Breast epithelium (tissue), 3 donors: ENCODE measurements at regions not wholly inside any gene's neighbourhood (a gene's known extent, or its start where the extent isn't known, plus 50 kb on each side); places are given as distances from the start of the nearest gene placed in this dataset.

ENCODE experiments used
- CTCF ChIP-seq, 3 donors: fragments of 450-650 bp; IDR thresholded peaks; one replicate each; pipeline ENCODE4 v1.5.1; 2016 to 2017; ENCODE audit warnings: antibody characterized with exemption in 3 of 3, mild to moderate bottlenecking in 3 of 3, moderate library complexity in 3 of 3
- POLR2A ChIP-seq: fragments of 450-650 bp; IDR thresholded peaks from one replicate; pipeline ENCODE4 v1.6.1; 2016; ENCODE audit warnings: antibody characterized with exemption, mild to moderate bottlenecking, moderate library complexity

- TF ChIP-seq CTCF (IDR thresholded peaks at IDR 0.05) (no peak), POLR2A (no peak)
Measured at GRCh38 chr2:122755281-122755780, 999.9 kb downstream of the TSN start.
